Central memory CD8-positive, alpha-beta T cell (primary cell): ENCODE measurements at regions not wholly inside any gene's neighbourhood (a gene's known extent, or its start where the extent isn't known, plus 50 kb on each side); places are given as distances from the start of the nearest gene placed in this dataset.
"Not testable (repeated sequence)": the region's sequence is repeated elsewhere in the genome, so short reads cannot be mapped to it uniquely, and the experiment has no call there.

ENCODE experiments used
- ATAC-seq: fragments of 150-1000 bp; cut with Tn5 transposase; replicated peaks from 2 replicates; pipeline ENCODE4 v1.10.0; 2022; ENCODE audit warnings: mild to moderate bottlenecking, moderate FRiP score, moderate number of reproducible peaks; ENCODE audit not compliant: poor library complexity, severe bottlenecking; ENCODE audit errors: extremely low read depth
- DNase-seq, 2 donors: peaks; one replicate each; pipeline ENCODE4 v3.0.0; 2021; ENCODE audit warnings: low spot score in 2 of 2
- H3K27ac Mint-ChIP-seq: one replicate; pipeline ENCODE4 v1.8.0; 2022; ENCODE audit warnings: low read depth, mild to moderate bottlenecking, moderate library complexity, mixed read lengths
- H3K27me3 Mint-ChIP-seq: one replicate; pipeline ENCODE4 v1.8.0; 2022; ENCODE audit warnings: mixed read lengths
- H3K36me3 Mint-ChIP-seq: one replicate; pipeline ENCODE4 v1.8.0; 2022; ENCODE audit warnings: mild to moderate bottlenecking, moderate library complexity, mixed read lengths; ENCODE audit not compliant: insufficient read depth
- H3K4me1 Mint-ChIP-seq: one replicate; pipeline ENCODE4 v1.8.0; 2022; ENCODE audit warnings: mixed read lengths
- H3K4me3 Mint-ChIP-seq: one replicate; pipeline ENCODE4 v1.8.0; 2022; ENCODE audit warnings: mild to moderate bottlenecking, moderate library complexity, mixed read lengths
- H3K9me3 Mint-ChIP-seq: one replicate; pipeline ENCODE4 v1.8.0; 2022; ENCODE audit warnings: mixed read lengths

DNA sequence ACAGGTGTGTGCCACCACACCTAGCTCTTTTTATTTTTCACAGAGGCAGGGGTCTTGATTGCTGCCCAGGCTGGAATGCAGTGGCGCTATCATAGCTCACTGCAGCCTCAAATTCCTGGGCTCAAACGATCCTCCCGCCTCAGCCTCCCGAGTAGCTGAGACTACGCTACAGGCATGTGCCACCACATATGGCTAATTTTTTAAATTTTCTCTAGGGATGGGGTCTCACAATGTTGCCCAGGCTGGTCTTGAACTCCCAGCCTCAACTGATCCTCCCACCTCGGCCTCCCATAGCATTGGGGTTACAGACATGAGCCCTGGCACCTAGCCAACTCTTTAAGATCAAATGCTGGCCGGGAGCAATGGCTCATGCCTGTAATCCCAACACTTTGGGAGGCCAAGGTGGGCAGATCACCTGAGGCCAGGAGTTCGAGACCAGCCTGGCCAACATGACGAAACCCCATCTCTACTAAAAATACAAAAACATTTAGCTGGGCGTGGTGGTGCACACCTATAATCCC is 50.6 kb upstream of the MYL10 start:
- DNase-seq, H3K4me1 Mint-ChIP-seq, H3K27me3 Mint-ChIP-seq, H3K27ac Mint-ChIP-seq, H3K36me3 Mint-ChIP-seq, ATAC-seq, H3K9me3 Mint-ChIP-seq, H3K4me3 Mint-ChIP-seq: not testable (repeated sequence)

DNA sequence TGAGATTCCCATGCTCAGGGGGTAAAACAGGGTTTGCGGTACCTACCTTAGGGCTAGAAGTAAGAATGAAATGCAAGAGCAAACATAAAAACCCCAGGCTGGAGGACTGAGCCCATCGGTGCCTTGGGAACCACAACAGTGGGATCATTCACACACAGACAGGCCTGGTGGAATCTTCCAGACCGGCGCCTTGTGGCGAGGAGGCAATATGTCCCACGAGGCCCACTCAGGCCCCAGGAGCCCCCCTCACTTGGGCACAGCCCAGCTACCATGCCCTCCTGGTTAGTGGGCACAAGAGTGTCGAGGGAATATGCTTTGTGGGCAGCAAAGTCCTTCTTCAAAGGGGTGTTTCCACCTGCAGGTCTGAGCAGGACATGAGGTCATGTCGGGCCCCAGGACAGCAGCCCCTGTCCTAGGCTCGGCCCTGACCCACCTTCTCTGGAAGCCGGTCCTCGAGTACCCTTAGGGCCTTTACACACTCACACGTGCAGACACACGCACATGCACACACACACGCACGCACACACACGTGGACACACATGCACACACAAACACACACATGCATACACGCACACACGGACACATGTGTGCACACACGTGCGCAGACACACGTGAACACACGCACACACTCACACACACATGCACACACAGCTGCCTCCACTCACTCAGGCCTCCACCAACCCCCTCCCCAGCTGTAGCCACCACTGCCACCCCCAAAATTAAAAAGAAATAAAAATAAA is 51.5 kb upstream of the MYL10 start:
- Mint-ChIP-seq H3K9me3 (no peaks in the 10 kb centered on the region), H3K4me3 (no peak overlapping the region), H3K4me1 (no peaks in the 10 kb centered on the region), H3K27me3 (peaks cover 9% of the 10 kb centered on the region), H3K36me3 (peaks cover 2% of the 10 kb centered on the region), H3K27ac (no peak overlapping the region)
- DNase-seq (no peak), ATAC-seq (no peak)

DNA sequence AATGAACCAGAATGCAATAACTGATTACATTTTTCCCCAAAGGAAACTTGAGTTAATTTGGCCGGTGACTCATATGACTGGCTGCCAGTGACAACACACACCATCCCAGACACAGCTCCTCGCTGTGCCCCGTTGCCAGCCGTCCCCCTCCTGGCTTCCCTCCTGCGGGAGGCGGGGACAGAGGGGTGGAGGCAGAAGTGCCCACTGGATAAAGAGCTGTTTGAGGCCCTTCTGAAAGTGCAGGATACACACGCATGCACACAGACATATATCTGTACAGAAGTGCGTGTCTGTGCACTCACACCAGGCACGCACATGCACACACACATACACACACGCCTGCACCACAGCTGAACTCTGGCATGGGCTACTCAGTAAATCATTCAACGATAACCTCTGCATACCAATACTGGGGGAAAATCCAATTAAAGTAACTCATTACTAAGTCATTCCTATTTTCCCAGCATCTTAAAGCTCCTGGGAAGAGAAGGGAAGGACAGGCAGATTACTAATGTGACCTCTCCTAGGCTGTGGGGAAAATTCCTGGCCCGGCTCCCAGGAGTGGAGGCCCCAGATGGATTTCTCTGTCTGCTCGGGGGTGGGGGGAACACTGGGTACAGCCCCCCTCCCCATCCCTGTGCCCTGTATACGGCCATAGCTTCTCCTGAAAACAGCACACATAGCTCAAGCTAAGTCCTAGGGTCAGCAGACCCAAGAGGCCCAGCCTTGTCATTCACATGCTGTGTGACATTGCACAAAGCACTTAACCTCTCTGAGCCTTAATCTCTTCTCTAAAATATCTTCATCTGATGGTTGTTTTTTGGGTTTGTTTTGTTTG is 52.3 kb upstream of the MYL10 start:
- no peak overlapping the region for H3K27ac Mint-ChIP-seq
- no peak overlapping the region for H3K4me3 Mint-ChIP-seq
- ATAC-seq (no peak), DNase-seq (no peak)
- H3K4me1 Mint-ChIP-seq: no peaks in the 10 kb centered on the region
- no peaks in the 10 kb centered on the region for H3K9me3 Mint-ChIP-seq
- peaks cover 9% of the 10 kb centered on the region for H3K27me3 Mint-ChIP-seq
- H3K36me3 Mint-ChIP-seq: peaks cover 2% of the 10 kb centered on the region

DNA sequence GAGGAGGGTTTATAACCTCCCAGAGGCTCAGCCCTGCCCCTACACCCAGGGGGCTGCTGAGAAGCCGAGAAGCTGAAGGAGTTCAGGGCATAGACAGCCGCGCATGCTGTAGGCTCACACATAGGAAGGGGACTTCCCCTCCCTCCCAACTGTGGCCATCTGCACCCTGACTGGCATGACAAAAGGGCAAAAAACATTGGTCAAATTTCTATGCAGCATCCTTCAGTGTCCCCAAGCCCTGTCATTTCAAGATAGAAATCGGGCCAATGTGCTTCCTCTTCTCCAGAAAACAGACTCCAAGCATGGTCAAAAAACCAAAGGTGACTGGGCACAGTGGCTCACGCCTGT is 55.9 kb upstream of the MYL10 start:
- no peak overlapping the region for H3K4me3 Mint-ChIP-seq
- ATAC-seq (no peak), DNase-seq (no peak)
- no peaks in the 10 kb centered on the region for H3K9me3 Mint-ChIP-seq
- H3K4me1 Mint-ChIP-seq: no peaks in the 10 kb centered on the region
- H3K36me3 Mint-ChIP-seq: no peaks in the 10 kb centered on the region
- H3K27me3 Mint-ChIP-seq: peaks cover 9% of the 10 kb centered on the region
- no peak overlapping the region for H3K27ac Mint-ChIP-seq

DNA sequence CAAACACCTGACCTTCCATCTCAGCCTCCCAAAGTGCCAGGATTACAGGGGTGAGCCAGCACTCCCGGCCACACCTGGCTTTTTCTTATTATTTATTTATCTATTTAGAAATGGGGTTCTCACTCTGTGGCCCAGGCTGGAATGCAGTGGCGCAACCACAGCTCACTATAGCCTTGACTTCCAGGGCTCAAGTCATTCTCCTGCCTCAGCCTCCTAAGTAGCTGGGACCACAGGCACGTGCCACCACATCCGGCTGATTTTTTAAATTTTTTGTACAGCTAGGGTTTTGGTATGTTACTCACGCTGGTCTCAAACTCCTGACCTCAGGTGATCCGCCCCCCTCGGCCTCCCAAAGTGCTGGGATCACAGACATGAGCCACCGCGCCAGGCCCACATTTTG is 56.9 kb upstream of the MYL10 start:
- Mint-ChIP-seq H3K4me3 (no peak overlapping the region), H3K9me3 (no peaks in the 10 kb centered on the region), H3K27ac (no peak overlapping the region), H3K36me3 (no peaks in the 10 kb centered on the region), H3K27me3 (peaks cover 9% of the 10 kb centered on the region), H3K4me1 (no peaks in the 10 kb centered on the region)
- ATAC-seq (no peak), DNase-seq (no peak)

DNA sequence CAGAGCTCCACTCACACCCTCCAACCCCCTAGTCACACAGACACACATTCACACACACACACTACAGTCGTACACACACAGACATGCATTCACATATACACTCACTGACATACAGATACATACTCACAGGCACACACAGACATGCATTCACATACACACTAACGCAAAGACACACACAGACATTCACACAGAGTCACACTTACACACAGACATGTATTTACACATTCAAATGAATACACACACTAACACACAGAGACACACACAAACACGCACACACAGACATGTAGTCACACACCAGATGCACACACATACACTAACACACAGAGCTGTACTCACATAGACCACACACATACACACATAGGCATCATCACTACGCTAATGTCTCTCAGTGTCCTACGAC is 58.0 kb upstream of the MYL10 start:
- H3K27ac Mint-ChIP-seq: no peak overlapping the region
- no peaks in the 10 kb centered on the region for H3K9me3 Mint-ChIP-seq
- no peak overlapping the region for H3K4me3 Mint-ChIP-seq
- H3K36me3 Mint-ChIP-seq: no peaks in the 10 kb centered on the region
- no peaks in the 10 kb centered on the region for H3K4me1 Mint-ChIP-seq
- ATAC-seq (no peak), DNase-seq (no peak)
- H3K27me3 Mint-ChIP-seq: peaks cover 9% of the 10 kb centered on the region

DNA sequence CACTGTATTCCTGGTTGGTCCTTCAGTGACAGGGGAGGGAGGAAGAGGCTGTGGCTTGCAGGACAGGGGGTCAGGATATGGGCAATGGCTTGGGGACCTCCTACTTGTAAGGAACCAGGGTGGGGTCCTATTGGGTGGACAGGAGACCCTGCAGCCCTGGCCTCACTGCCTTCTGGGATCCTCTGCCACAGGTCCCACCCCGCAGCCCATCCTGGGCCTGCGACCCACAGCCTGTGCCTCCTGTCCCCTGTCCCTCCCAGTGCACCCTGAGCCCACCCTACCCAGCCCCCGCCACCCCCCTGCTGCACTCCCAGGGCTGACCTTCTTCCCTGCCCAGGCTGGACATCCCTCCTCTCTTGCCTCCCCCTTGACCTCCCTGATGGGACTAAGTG is 58.7 kb upstream of the MYL10 start:
- ATAC-seq: no peak
- Mint-ChIP-seq H3K27me3 (peaks cover 9% of the 10 kb centered on the region), H3K36me3 (no peaks in the 10 kb centered on the region), H3K4me1 (no peaks in the 10 kb centered on the region), H3K4me3 (no peak overlapping the region), H3K9me3 (no peaks in the 10 kb centered on the region), H3K27ac (no peak overlapping the region)
- no peak for DNase-seq

DNA sequence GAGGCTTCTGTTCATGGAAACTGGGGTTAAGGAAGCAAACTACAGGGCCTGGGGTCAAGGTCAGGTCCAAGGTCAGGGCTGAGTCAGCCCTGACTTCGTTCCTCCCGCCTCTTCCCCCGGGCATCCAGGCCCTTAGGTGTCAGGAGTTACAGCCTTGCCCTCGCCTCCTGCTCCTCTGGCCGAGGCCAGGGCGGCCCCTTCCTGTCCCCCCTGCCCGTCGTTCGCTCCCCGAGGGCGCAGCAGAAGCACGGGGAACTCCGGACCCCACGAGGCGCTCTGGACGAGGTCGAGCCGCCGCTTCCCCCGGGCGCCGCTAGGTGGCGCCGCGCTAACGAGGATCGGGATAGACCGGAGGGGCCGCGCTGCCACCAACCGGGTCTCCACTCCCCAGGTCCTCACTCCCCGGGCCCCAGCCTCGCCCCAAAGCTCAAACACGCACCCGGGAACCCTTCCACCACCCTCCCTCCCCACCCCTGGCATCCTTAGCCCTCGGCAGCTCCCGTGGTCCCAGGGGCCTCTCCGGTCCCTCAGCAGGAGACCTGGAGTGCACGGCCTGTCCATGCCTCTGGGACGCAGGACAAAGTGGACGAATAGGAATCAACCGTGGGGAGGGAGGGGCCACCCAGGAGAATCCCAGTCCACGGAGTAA is 59.2 kb upstream of the MYL10 start:
- Mint-ChIP-seq H3K36me3 (no peaks in the 10 kb centered on the region), H3K27me3 (peaks cover 9% of the 10 kb centered on the region), H3K27ac (no peak overlapping the region)

DNA sequence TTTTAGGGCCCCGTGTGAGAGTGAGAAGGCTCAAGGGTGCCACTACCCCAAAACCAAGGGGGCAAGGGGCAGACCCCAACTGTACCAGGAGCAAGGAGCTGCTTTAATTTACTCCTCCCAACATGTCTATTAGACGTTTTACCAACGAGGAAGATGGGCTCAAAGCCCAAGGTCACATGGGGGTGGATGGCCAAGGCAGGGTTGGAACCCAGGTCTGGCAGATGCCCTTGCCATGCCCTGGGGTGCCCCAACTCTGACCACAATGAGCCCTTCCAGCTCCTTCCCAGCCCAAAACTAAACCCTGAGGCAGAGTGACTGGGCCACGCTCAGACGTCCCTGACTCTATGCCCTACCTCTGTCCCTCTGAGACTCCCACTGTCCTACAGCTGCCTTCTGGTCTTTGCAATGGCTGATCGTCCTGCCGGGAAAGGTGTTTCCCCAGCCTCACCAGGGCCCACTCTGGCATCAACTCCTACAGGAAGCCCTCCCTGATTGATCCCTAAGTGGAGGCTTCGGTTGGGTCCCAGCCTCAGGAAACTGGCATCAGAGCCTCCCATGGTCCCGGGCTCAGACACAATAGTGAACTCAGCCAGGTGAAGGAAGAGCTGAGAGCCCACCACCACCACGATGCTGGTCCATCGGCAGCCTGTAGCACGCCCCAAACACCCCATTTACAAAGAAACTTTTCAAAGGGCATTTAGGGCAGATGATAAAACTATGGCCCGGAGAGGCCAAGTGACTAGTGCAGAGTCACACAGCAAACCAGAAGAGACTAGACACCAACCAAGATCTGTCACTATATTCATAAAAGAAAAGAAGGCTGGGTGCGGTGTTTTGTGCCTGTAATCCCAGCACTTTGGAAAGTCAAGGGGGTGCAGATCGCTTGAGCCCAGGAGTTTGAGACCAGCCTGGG is 60.2 kb upstream of the MYL10 start:
- Mint-ChIP-seq H3K36me3 (no peaks in the 10 kb centered on the region), H3K9me3 (no peaks in the 10 kb centered on the region), H3K4me3 (no peak overlapping the region), H3K4me1 (no peaks in the 10 kb centered on the region), H3K27me3 (peaks cover 9% of the 10 kb centered on the region), H3K27ac (no peak overlapping the region)
- no peak for ATAC-seq
- no peak for DNase-seq

More for the DNA sequence above, 59.2 kb upstream of the MYL10 start:
- DNase-seq (peak; percentile 52 to 78), ATAC-seq (peak; percentile 82)
- Mint-ChIP-seq H3K9me3 (no peaks in the 10 kb centered on the region), H3K4me3 (no peak overlapping the region), H3K4me1 (no peaks in the 10 kb centered on the region)

DNA sequence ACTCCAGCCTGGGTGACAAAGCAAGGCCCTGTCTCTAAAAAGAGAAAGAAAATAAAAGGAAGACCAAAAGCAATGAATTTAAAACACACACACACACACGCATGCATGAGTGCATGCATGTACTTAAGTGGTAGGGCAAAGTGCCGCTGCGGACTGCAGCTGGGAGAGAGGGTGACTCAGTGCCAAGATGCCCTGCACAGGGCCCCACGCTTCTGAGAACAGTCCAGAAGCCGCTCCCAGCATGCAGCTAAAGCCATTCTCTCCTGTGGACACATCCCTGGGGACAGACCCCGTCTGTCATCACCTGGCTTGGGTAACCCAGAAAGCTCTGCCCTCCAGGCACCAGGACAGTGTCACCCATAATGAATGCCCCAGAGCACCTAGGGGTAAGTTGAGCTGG is 61.0 kb upstream of the MYL10 start:
- Mint-ChIP-seq H3K4me3 (no peak overlapping the region), H3K27me3 (peaks cover 9% of the 10 kb centered on the region), H3K36me3 (no peaks in the 10 kb centered on the region), H3K9me3 (no peaks in the 10 kb centered on the region), H3K27ac (no peak overlapping the region), H3K4me1 (no peaks in the 10 kb centered on the region)
- no peak for DNase-seq
- ATAC-seq: no peak

DNA sequence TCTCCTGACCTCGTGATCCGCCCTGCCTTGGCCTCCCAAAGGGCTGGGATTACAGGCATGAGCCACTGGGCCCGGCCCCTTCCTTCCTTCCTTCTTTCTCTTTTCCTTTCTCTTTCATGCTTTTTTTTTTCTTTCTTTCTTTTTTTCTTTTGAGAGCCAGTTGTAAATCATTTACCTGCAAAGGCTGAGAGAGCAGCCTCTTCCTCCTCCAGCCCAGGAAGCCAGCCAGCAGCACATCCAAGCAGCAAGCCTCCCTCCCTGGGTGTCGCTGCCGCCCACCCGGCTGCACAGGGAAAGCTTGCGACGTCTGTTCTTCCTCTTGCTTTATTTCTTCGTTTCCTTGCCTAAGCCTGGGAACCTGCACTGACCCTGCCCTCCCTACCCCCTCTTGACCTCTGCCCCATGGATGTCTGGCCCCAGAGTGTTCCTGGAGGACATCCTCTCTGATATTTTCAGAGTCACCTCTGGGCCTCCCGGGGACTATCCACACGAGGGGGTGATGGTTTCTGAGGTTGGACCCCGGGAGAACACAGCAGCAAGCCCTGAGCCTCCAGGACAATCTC is 62.8 kb upstream of the MYL10 start:
- Mint-ChIP-seq H3K36me3 (no peaks in the 10 kb centered on the region), H3K27ac (no peak overlapping the region), H3K9me3 (no peaks in the 10 kb centered on the region), H3K27me3 (peaks cover 18% of the 10 kb centered on the region), H3K4me1 (no peaks in the 10 kb centered on the region), H3K4me3 (no peak overlapping the region)
- ATAC-seq: no peak
- no peak for DNase-seq
